HL-60 (cell line): ENCODE measurements at regions not wholly inside any gene's neighbourhood (a gene's known extent, or its start where the extent isn't known, plus 50 kb on each side); places are given as distances from the start of the nearest gene placed in this dataset.

Experiments
- DNase-seq, 2 experiments: peaks; one replicate each; pipeline ENCODE4 v3.0.0-alpha.2; 2010 to 2020; ENCODE audit warnings: low read depth in 1 of 2, low spot score in 1 of 2
- H3K27ac ChIP-seq: fragments of 250-450 bp; sonication (Bioruptor Pico); replicated peaks from 2 replicates; pipeline ENCODE4 v1.5.1; 2020; ENCODE audit warnings: mild to moderate bottlenecking, moderate library complexity
- H3K27me3 ChIP-seq: fragments of 250-450 bp; sonication (Bioruptor Pico); 2 replicates; pipeline ENCODE4 v1.5.1; 2021; ENCODE audit warnings: mild to moderate bottlenecking, moderate library complexity; ENCODE audit not compliant: insufficient read depth, poor library complexity, severe bottlenecking
- H3K4me3 ChIP-seq: replicated peaks from 2 replicates; pipeline ENCODE4 v1.5.1; 2011; ENCODE audit warnings: mild to moderate bottlenecking, control low read depth, low read length; ENCODE audit not compliant: insufficient read depth
- GABPA ChIP-seq: IDR thresholded peaks from 2 replicates; pipeline ENCODE4 v1.6.1; 2012; ENCODE audit warnings: low read depth
- POLR2AphosphoS5 ChIP-seq: IDR thresholded peaks from 2 replicates; pipeline ENCODE4 v1.6.1; 2012; ENCODE audit warnings: low read depth
- SPI1 ChIP-seq: IDR thresholded peaks from 2 replicates; pipeline ENCODE4 v1.6.1; 2012; ENCODE audit warnings: low read depth, mild to moderate bottlenecking, borderline replicate concordance
- TF ChIP-seq, protein P1 (sequence below): IDR thresholded peaks from one replicate; pipeline ENCODE4 v1.5.1; 2011; ENCODE audit warnings: low read length, control low read depth, inconsistent platforms; ENCODE audit not compliant: insufficient read depth
- TF ChIP-seq, protein P2 (sequence below): IDR thresholded peaks from 2 replicates; pipeline ENCODE4 v1.6.1; 2012; ENCODE audit warnings: low read depth; ENCODE audit not compliant: insufficient replicate concordance

DNA sequence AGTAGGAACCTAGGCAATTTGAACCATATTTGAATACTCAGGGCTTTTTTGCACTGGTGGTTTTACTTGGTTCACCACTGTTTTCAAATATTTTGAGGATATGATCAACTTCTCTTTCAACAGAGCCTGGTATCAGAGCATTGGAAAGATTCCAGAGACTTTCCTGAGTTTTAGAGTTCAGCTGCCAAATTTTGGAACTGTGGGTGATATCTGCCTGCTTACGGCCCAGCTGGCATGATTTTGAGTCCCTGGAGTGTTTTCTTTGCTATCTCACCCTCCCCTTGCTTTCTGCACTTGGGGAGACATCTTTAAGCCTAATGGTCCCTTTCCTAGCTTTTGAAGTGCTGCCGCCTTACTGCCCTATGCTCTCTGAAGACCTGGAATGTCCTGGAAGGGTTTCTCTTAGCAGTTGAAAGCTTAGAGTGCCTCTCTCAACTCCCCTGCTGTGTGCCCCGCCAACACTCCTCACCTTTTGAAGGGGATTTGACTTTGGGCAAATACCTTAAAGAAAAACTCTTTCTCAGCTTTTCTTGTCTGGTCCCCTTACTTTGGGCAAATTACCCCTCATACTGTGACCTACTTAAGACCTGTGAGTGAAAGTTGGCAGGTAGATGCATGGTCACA, 539.1 kb downstream of the MFSD1 start:
- TF ChIP-seq, protein P1, sequence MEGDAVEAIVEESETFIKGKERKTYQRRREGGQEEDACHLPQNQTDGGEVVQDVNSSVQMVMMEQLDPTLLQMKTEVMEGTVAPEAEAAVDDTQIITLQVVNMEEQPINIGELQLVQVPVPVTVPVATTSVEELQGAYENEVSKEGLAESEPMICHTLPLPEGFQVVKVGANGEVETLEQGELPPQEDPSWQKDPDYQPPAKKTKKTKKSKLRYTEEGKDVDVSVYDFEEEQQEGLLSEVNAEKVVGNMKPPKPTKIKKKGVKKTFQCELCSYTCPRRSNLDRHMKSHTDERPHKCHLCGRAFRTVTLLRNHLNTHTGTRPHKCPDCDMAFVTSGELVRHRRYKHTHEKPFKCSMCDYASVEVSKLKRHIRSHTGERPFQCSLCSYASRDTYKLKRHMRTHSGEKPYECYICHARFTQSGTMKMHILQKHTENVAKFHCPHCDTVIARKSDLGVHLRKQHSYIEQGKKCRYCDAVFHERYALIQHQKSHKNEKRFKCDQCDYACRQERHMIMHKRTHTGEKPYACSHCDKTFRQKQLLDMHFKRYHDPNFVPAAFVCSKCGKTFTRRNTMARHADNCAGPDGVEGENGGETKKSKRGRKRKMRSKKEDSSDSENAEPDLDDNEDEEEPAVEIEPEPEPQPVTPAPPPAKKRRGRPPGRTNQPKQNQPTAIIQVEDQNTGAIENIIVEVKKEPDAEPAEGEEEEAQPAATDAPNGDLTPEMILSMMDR: no peak
- no peak for TF ChIP-seq SPI1
- no peak for TF ChIP-seq GABPA
- no peak for TF ChIP-seq POLR2AphosphoS5

DNA sequence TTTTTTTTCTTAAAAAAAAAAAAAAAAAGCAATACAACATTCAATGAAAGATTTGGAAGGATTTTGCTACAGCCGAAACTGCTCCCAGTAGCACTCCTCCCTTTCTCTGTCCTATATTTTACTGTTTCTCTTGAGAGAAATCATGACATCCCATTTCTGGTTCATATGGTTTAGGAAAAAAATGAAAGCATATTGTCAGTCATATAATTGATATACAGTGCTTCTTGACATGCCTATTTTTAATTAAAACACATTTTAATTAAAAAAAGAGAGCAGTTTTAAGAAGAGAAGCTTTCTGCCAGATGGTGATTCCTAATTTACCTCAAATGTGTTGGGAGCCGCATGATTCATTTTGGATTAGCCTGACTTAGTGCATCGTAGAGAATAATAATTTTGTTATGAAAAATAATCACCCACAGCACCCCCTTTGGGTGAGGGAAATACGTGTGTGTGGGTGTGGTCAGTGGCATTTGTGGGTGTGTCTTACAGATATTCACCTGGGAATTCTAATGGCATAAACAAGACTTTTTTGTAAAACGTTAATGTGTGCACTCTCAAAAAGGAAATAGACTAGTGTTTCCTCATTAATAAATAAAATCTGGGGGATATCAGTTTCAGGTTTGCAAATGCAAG, 544.5 kb downstream of the MFSD1 start:
- no peak overlapping the region for H3K27ac ChIP-seq
- no peak for DNase-seq
- TF ChIP-seq GABPA (no peak), SPI1 (no peak), POLR2AphosphoS5 (no peak)
- TF ChIP-seq, protein P2, sequence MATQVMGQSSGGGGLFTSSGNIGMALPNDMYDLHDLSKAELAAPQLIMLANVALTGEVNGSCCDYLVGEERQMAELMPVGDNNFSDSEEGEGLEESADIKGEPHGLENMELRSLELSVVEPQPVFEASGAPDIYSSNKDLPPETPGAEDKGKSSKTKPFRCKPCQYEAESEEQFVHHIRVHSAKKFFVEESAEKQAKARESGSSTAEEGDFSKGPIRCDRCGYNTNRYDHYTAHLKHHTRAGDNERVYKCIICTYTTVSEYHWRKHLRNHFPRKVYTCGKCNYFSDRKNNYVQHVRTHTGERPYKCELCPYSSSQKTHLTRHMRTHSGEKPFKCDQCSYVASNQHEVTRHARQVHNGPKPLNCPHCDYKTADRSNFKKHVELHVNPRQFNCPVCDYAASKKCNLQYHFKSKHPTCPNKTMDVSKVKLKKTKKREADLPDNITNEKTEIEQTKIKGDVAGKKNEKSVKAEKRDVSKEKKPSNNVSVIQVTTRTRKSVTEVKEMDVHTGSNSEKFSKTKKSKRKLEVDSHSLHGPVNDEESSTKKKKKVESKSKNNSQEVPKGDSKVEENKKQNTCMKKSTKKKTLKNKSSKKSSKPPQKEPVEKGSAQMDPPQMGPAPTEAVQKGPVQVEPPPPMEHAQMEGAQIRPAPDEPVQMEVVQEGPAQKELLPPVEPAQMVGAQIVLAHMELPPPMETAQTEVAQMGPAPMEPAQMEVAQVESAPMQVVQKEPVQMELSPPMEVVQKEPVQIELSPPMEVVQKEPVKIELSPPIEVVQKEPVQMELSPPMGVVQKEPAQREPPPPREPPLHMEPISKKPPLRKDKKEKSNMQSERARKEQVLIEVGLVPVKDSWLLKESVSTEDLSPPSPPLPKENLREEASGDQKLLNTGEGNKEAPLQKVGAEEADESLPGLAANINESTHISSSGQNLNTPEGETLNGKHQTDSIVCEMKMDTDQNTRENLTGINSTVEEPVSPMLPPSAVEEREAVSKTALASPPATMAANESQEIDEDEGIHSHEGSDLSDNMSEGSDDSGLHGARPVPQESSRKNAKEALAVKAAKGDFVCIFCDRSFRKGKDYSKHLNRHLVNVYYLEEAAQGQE: no peak
- TF ChIP-seq, protein P1: no peak
- H3K4me3 ChIP-seq: no peak overlapping the region
- H3K27me3 ChIP-seq: no peaks in the 10 kb centered on the region

More for the DNA sequence above, 539.1 kb downstream of the MFSD1 start:
- no peak overlapping the region for H3K27ac ChIP-seq
- no peak overlapping the region for H3K4me3 ChIP-seq
- DNase-seq: no peak
- no peaks in the 10 kb centered on the region for H3K27me3 ChIP-seq

DNA sequence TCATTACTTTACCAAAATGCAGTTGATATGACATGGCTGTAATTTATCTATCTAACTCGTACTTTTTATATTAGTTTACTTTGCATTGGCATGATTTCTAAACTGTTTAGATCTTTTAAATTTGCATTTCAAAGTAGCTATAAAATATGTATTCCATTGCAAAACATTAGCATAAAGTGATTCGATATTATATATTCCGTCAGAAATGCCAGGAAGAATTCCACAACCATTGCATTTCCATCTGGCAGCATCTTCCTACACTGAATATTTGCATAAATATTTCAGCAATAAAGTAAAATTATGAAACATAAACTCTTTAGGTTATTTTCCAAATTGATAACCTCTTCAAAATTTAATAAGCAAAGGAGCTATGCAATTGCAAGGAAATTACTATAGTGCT, 546.6 kb downstream of the MFSD1 start:
- Histone ChIP-seq H3K27ac (no peak overlapping the region), H3K27me3 (no peaks in the 10 kb centered on the region), H3K4me3 (no peak overlapping the region)
- TF ChIP-seq, protein P2: no peak
- TF ChIP-seq SPI1: no peak
- TF ChIP-seq GABPA: no peak
- TF ChIP-seq POLR2AphosphoS5: no peak
- TF ChIP-seq, protein P1: no peak
- no peak for DNase-seq

DNA sequence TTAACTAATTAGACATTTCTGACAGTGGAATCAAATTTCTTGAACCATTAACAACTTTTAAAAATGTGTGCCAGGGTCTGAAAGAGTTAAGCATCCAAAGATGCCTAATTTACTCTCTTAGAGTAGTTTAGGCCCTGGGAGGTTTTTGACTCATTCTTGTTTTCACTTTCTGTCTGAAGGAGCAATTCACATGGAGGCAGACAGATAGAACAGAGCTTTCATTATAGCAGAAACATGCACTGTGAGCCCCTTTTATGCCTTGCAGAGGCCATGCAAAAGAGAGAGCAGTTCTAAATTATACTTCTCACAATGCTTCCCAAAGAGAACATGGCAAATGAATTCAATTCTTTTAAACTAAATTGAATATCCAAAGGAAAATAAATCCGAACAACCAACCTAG, 554.8 kb downstream of the MFSD1 start:
- Histone ChIP-seq H3K27me3 (no peaks in the 10 kb centered on the region), H3K27ac (no peak overlapping the region), H3K4me3 (no peak overlapping the region)
- TF ChIP-seq SPI1 (no peak), GABPA (no peak), POLR2AphosphoS5 (no peak)
- TF ChIP-seq, protein P1: no peak
- TF ChIP-seq, protein P2: no peak
- DNase-seq: no peak
